Left ventricle myocardium inferior (tissue), 1 donor: ENCODE measurements at regions not wholly inside any gene's neighbourhood (a gene's known extent, or its start where the extent isn't known, plus 50 kb on each side); places are given as distances from the start of the nearest gene placed in this dataset.
"Not testable (repeated sequence)": the region's sequence is repeated elsewhere in the genome, so short reads cannot be mapped to it uniquely, and the experiment has no call there.

Experiments used
- DNase-seq: peaks from one replicate; pipeline ENCODE4 v3.0.0-alpha.2; 2020
- H3K27ac ChIP-seq: fragments of 200-600 bp; replicated peaks from 2 replicates; pipeline ENCODE4 v1.8.0; 2021
- H3K27me3 ChIP-seq: fragments of 200-600 bp; 2 replicates; pipeline ENCODE4 v1.8.0; 2021; ENCODE audit warnings: low read depth
- H3K36me3 ChIP-seq: fragments of 200-600 bp; 2 replicates; pipeline ENCODE4 v1.8.0; 2021
- H3K4me1 ChIP-seq: fragments of 200-600 bp; 2 replicates; pipeline ENCODE4 v1.8.0; 2021
- H3K4me3 ChIP-seq: fragments of 200-600 bp; 2 replicates; pipeline ENCODE4 v1.8.0; 2021; ENCODE audit warnings: mild to moderate bottlenecking, moderate library complexity
- H3K9me3 ChIP-seq: fragments of 200-600 bp; replicated peaks from 2 replicates; pipeline ENCODE4 v1.8.0; 2021
- intact Hi-C: fragments of 100-400 bp; cut with micrococcal nuclease; formaldehyde crosslinking; loops from one replicate; pipeline ENCODE4 v1.11.0; 2022
- TF ChIP-seq, protein P1 (sequence below): fragments of 200-600 bp; IDR thresholded peaks from 2 replicates; pipeline ENCODE4 v1.8.0; 2021; ENCODE audit warnings: antibody characterized with exemption, mild to moderate bottlenecking, borderline replicate concordance
- donor health status: DM: no; HTN: yes; CAD: no; lungs with severe emphysema.

DNA sequence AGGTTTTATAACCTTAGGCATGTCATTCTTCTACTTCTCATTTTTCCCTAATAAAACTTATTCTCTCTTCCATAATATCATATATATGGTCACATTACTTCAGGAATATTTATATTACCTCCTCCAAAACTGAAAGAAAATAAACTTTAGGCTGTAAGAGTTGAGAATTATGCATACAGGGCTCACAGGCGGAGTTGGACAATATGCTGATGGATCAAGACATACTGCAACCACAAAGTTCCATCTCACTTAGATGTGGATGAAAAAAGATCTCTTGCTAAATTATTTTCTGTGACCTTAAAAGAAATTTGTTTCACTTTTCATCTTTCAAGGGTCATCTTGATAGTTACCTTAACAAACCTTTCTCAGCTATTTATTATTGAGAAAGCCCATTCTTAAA is 152.6 kb upstream of the PDE4B start:
- DNase-seq, result no peak
- intact Hi-C loops, result no loop called here
- Histone ChIP-seq H3K4me3 (no peak overlapping the region), H3K9me3 (no peaks in the 10 kb centered on the region), H3K36me3 (no peaks in the 10 kb centered on the region), H3K27ac (no peak overlapping the region), H3K4me1 (no peaks in the 10 kb centered on the region), H3K27me3 (no peaks in the 10 kb centered on the region)
- TF ChIP-seq, protein P1, sequence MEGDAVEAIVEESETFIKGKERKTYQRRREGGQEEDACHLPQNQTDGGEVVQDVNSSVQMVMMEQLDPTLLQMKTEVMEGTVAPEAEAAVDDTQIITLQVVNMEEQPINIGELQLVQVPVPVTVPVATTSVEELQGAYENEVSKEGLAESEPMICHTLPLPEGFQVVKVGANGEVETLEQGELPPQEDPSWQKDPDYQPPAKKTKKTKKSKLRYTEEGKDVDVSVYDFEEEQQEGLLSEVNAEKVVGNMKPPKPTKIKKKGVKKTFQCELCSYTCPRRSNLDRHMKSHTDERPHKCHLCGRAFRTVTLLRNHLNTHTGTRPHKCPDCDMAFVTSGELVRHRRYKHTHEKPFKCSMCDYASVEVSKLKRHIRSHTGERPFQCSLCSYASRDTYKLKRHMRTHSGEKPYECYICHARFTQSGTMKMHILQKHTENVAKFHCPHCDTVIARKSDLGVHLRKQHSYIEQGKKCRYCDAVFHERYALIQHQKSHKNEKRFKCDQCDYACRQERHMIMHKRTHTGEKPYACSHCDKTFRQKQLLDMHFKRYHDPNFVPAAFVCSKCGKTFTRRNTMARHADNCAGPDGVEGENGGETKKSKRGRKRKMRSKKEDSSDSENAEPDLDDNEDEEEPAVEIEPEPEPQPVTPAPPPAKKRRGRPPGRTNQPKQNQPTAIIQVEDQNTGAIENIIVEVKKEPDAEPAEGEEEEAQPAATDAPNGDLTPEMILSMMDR, result no peak

DNA sequence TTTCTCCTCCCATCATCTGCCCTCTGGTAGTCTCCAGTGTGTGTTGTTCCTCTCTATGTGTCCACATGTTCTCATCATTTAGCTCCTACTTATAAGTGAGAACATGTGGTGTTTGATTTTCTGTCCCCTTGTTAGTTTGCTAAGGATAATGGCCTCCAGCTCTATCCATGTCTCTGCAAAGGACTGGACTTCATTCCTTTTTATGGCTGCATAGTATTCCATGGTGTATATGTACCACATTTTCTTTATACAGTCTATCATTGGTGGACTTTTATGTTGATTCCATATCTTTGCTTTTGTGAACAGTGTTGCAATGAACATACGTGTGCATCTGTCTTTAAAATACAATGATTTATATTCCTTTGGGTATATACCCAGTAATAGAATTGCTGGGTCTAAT is 143.5 kb upstream of the PDE4B start:
- intact Hi-C loops, result not testable (repeated sequence)

GRCh38 chr1:65650682-65651081 is 142.0 kb upstream of the PDE4B start:
- Histone ChIP-seq H3K4me1 (no peaks in the 10 kb centered on the region), H3K27ac (no peak overlapping the region), H3K36me3 (no peaks in the 10 kb centered on the region), H3K9me3 (peaks cover 13% of the 10 kb centered on the region), H3K4me3 (no peak overlapping the region), H3K27me3 (no peaks in the 10 kb centered on the region)
- TF ChIP-seq, protein P1, result no peak
- no peak for DNase-seq
- intact Hi-C loops, result no loop called here

More for the DNA sequence above, 143.5 kb upstream of the PDE4B start:
- DNase-seq, H3K4me3 ChIP-seq, H3K4me1 ChIP-seq, H3K27ac ChIP-seq, H3K36me3 ChIP-seq, H3K27me3 ChIP-seq: not testable (repeated sequence)
- H3K9me3 ChIP-seq, result peaks cover 13% of the 10 kb centered on the region

GRCh38 chr1:65654526-65654925 is 138.2 kb upstream of the PDE4B start:
- H3K36me3 ChIP-seq, result not testable (repeated sequence)

GRCh38 chr1:65657609-65658008 is 135.1 kb upstream of the PDE4B start:
- DNase-seq, H3K27me3 ChIP-seq, H3K27ac ChIP-seq, intact Hi-C loops, H3K4me3 ChIP-seq, H3K4me1 ChIP-seq, H3K36me3 ChIP-seq: not testable (repeated sequence)
- peaks cover 17% of the 10 kb centered on the region for H3K9me3 ChIP-seq

More at GRCh38 chr1:65654526-65654925, 138.2 kb upstream of the PDE4B start:
- H3K4me3 ChIP-seq, H3K27ac ChIP-seq, H3K4me1 ChIP-seq, H3K27me3 ChIP-seq, DNase-seq, intact Hi-C loops: not testable (repeated sequence)
- H3K9me3 ChIP-seq, result peaks cover 17% of the 10 kb centered on the region

GRCh38 chr1:65658122-65658521 is 134.6 kb upstream of the PDE4B start:
- H3K36me3 ChIP-seq, result no peaks in the 10 kb centered on the region
- TF ChIP-seq, protein P1, result no peak
- no peak overlapping the region for H3K27ac ChIP-seq
- H3K27me3 ChIP-seq, result no peaks in the 10 kb centered on the region
- no peaks in the 10 kb centered on the region for H3K4me1 ChIP-seq
- peaks cover 17% of the 10 kb centered on the region for H3K9me3 ChIP-seq
- no peak for DNase-seq
- no peak overlapping the region for H3K4me3 ChIP-seq
- intact Hi-C loops, result no loop called here

DNA sequence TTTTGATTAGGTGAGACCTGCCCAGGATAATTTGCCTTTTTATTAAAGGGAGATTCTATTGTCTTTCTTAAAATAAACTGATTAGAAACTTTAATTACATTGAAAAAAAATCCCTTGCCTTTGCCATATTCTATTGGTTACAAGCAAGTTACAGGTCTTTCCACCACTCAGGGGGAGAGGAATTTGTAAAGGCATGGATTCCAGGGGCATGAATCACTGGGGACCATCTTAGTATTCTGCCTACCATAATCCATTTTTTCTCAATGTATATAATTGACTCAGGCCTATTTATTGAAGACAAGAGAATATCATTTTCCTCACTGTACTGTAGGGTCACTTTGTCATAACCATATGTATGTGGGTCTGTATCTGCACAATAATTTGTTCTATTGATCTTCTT is 124.3 kb upstream of the PDE4B start:
- no peaks in the 10 kb centered on the region for H3K4me1 ChIP-seq
- no peak for DNase-seq
- peaks cover 23% of the 10 kb centered on the region for H3K9me3 ChIP-seq
- TF ChIP-seq, protein P1, result no peak
- intact Hi-C loops, result no loop called here
- H3K36me3 ChIP-seq, result no peaks in the 10 kb centered on the region
- H3K27me3 ChIP-seq, result peaks cover 10% of the 10 kb centered on the region
- H3K27ac ChIP-seq, result no peak overlapping the region
- H3K4me3 ChIP-seq, result no peak overlapping the region
